OCI-LY3 (cell line): ENCODE measurements at regions not wholly inside any gene's neighbourhood (a gene's known extent, or its start where the extent isn't known, plus 50 kb on each side); places are given as distances from the start of the nearest gene placed in this dataset.

Source experiments
- H2AFZ ChIP-seq: fragments of 200-600, 300-600 bp; shearing (Covaris generic); 2 replicates; pipeline ENCODE4 v1.6.0; 2014; ENCODE audit warnings: antibody characterized with exemption, low read depth, low read length
- H3K27ac ChIP-seq: fragments of 200-600, 300-600 bp; sonication (generic); 2 replicates; pipeline ENCODE4 v1.5.1; 2014; ENCODE audit warnings: mild to moderate bottlenecking, low read length, moderate library complexity, mixed read lengths
- H3K27me3 ChIP-seq: fragments of 200-600, 300-600 bp; sonication (generic); 2 replicates; pipeline ENCODE4 v1.6.1; 2014; ENCODE audit warnings: low read depth, low read length, mixed read lengths
- H3K36me3 ChIP-seq: fragments of 200-600, 300-600 bp; sonication (generic); replicated peaks from 2 replicates; pipeline ENCODE3; 2014; ENCODE audit warnings: low read depth, low read length, mixed read lengths
- H3K4me1 ChIP-seq: fragments of 300-600, 200-600 bp; sonication (generic); 2 replicates; pipeline ENCODE4 v1.6.1; 2014; ENCODE audit warnings: low read length, mixed read lengths
- H3K4me2 ChIP-seq: fragments of 200-600, 300-600 bp; sonication (generic); 2 replicates; pipeline ENCODE4 v1.6.1; 2014; ENCODE audit warnings: low read length, mixed read lengths
- H3K4me3 ChIP-seq: fragments of 300-600, 200-600 bp; sonication (generic); 2 replicates; pipeline ENCODE4 v1.5.1; 2014; ENCODE audit warnings: antibody characterized with exemption, mild to moderate bottlenecking, low read length, moderate library complexity
- H3K79me2 ChIP-seq: fragments of 300-600, 200-600 bp; shearing (Covaris generic); 2 replicates; pipeline ENCODE4 v1.6.1; 2014; ENCODE audit warnings: mild to moderate bottlenecking, low read length, mixed read lengths
- H3K9ac ChIP-seq: fragments of 300-600, 200-600 bp; shearing (Covaris generic); 2 replicates; pipeline ENCODE4 v1.6.0; 2014; ENCODE audit warnings: mild to moderate bottlenecking, low read length, moderate library complexity
- H3K9me3 ChIP-seq: fragments of 200-600, 300-600 bp; shearing (Covaris generic); 2 replicates; pipeline ENCODE4 v1.6.1; 2014; ENCODE audit warnings: low read length, mixed read lengths; ENCODE audit not compliant: insufficient read depth
- H4K20me1 ChIP-seq: fragments of 200-600, 300-600 bp; sonication (generic); 2 replicates; pipeline ENCODE4 v1.6.1; 2016; ENCODE audit warnings: low read length, mixed read lengths; ENCODE audit not compliant: insufficient read depth
- CTCF ChIP-seq: fragments of 200-600, 300-600 bp; sonication (generic); IDR thresholded peaks from 2 replicates; pipeline ENCODE4 v1.5.1; 2014; ENCODE audit warnings: antibody characterized with exemption, low read length, low read depth
- EZH2phosphoT487 ChIP-seq: fragments of 200-600 bp; shearing (Covaris generic); IDR thresholded peaks from 2 replicates; pipeline ENCODE4 v1.6.1; 2018; ENCODE audit warnings: antibody characterized with exemption, mixed run types, low read depth

DNA sequence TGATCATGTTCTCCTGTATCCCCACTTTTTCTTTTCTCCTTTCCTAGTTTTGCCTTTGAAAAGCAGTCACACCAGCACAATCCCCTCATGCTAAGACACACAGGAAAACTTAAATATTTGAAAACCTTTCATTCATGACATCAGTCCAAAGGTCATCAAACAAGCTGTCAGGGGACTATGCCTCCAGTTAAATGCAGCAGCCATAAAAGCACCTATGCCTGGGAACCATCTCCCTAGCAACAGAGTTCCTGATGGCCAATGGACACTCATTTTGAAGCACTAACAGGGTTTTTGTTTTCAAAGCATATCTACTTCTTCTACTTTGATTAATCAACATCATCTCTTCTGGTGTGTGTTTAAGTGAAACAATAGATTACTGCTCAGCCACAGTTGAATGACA, 286.4 kb upstream of the PARD3B start:
- Histone ChIP-seq H3K9ac (no peak overlapping the region), H4K20me1 (no peaks in the 10 kb centered on the region), H3K27me3 (peaks cover 3% of the 10 kb centered on the region; the same call in 1 of the 2 replicates), H3K9me3 (no peaks in the 10 kb centered on the region), H3K79me2 (no peaks in the 10 kb centered on the region), H3K36me3 (no peaks in the 10 kb centered on the region), H3K27ac (no peak overlapping the region), H3K4me1 (peaks cover 13% of the 10 kb centered on the region; the same call in 1 of the 2 replicates), H3K4me3 (no peak overlapping the region), H3K4me2 (no peak overlapping the region), H2AFZ (no peak overlapping the region)
- TF ChIP-seq CTCF (no peak), EZH2phosphoT487 (no peak)

- TF ChIP-seq CTCF (peak; percentile 86), EZH2phosphoT487 (no peak)
- Histone ChIP-seq H4K20me1 (no peaks in the 10 kb centered on the region), H3K79me2 (no peaks in the 10 kb centered on the region), H3K27ac (no peak overlapping the region), H3K4me2 (peak overlapping the region; percentile 27; the same call in 1 of the 2 replicates), H3K27me3 (0 out of 2 replicates have a peak, but pooled peaks cover 5% of the 10 kb centered on the region), H3K9ac (no peak overlapping the region), H3K4me3 (no peak overlapping the region), H3K9me3 (no peaks in the 10 kb centered on the region), H3K36me3 (no peaks in the 10 kb centered on the region), H3K4me1 (peaks cover 13% of the 10 kb centered on the region; the same call in 1 of the 2 replicates), H2AFZ (no peak overlapping the region)
Observed at GRCh38 chr2:204260162-204260877, 285.0 kb upstream of the PARD3B start.

DNA sequence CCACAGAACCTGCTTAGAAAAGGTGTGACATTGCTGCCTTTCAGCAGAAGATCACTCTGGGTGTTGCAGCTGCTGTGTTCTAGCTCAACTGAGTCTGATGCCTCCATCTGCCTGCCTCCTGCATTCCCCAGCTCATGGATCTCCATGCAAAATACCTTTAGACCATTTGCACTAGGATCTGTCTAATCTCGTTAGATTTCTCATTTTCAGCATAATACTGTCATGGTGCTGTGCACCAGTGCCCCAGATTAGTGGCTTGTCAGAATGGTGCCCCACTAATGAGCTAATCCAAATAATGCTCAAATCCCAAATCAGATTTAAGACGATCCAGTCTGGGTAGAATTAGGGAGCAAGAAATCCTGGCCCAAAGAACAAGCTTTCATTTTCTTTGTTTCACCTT, 284.4 kb upstream of the PARD3B start:
- no peak overlapping the region for H3K27ac ChIP-seq
- H3K4me2 ChIP-seq = no peak overlapping the region
- H3K79me2 ChIP-seq = no peaks in the 10 kb centered on the region
- H4K20me1 ChIP-seq = no peaks in the 10 kb centered on the region
- H3K36me3 ChIP-seq = no peaks in the 10 kb centered on the region
- TF ChIP-seq EZH2phosphoT487 (no peak), CTCF (no peak)
- H3K9me3 ChIP-seq = no peaks in the 10 kb centered on the region
- no peak overlapping the region for H3K4me3 ChIP-seq
- no peak overlapping the region for H3K9ac ChIP-seq
- no peak overlapping the region for H2AFZ ChIP-seq
- 0 out of 2 replicates have a peak, but pooled peaks cover 5% of the 10 kb centered on the region for H3K27me3 ChIP-seq
- H3K4me1 ChIP-seq = peaks cover 13% of the 10 kb centered on the region; the same call in 1 of the 2 replicates

- H3K27me3 ChIP-seq = 0 out of 2 replicates have a peak, but pooled peaks cover 5% of the 10 kb centered on the region
- no peak overlapping the region for H3K27ac ChIP-seq
- H3K79me2 ChIP-seq = no peaks in the 10 kb centered on the region
- H3K9ac ChIP-seq = no peak overlapping the region
- no peak overlapping the region for H2AFZ ChIP-seq
- no peaks in the 10 kb centered on the region for H3K9me3 ChIP-seq
- H3K4me2 ChIP-seq = no peak overlapping the region
- TF ChIP-seq EZH2phosphoT487 (no peak), CTCF (no peak)
- no peaks in the 10 kb centered on the region for H4K20me1 ChIP-seq
- H3K36me3 ChIP-seq = no peaks in the 10 kb centered on the region
- peaks cover 13% of the 10 kb centered on the region; the same call in 1 of the 2 replicates for H3K4me1 ChIP-seq
- H3K4me3 ChIP-seq = no peak overlapping the region
Observed at GRCh38 chr2:204261846-204262245, 283.4 kb upstream of the PARD3B start.
